Right ventricle myocardium inferior (tissue), 1 donor: ENCODE measurements at regions not wholly inside any gene's neighbourhood (a gene's known extent, or its start where the extent isn't known, plus 50 kb on each side); places are given as distances from the start of the nearest gene placed in this dataset.

ENCODE experiments used
- ATAC-seq: fragments of 200-7000 bp; cut with Tn5 transposase; one replicate; pipeline ENCODE4 v1.9.1; 2020; ENCODE audit warnings: mild to moderate bottlenecking, moderate library complexity
- DNase-seq: peaks from one replicate; pipeline ENCODE4 v3.0.0; 2021; ENCODE audit errors: missing footprints
- intact Hi-C: fragments of 100-400 bp; cut with DNase I; formaldehyde crosslinking; loops from one replicate; pipeline ENCODE4 v1.11.0; 2022
- donor health status: DM: no; HTN: yes; CAD: no; lungs with severe emphysema.

DNA sequence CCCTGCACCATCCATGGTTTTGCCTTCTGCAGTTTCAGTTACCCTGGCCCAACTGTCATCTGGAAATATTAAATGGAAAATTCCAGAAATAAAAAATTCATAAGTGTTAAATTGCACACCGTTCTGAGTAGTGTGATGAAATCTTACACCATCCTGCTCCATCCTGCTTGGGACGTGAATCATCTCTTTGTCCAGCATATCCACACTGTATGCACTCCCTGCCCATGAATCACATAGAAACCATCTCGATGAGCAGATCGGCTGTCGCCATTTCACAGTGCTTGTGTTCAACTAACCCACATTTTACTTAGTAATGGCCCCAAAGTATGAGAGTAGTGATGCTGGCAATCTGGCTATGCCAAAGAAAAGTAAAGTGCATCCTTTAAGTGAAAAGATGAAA lies 105.9 kb upstream of the ID4 start:
- intact Hi-C loops = no loop called here
- no peak for DNase-seq
- ATAC-seq = no peak

DNA sequence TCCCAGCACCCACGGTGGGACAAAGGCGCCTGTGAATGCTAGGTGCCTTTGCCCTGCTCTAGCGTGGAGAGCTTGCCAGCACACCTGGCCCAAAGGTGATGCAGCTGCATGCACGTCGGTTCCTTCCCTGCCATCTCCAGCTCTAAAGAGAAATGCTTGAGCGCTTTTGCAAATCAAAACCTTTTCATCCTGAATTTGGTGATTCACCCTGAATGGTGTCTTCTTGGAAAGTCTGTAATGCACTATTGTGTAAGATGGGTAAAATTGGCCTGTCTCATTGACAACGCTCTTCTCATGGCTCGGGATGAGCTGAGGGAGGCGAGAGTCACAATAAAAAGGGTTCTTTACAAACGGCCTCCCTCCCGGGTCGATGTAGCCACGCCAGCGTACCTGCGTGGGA lies 103.1 kb upstream of the ID4 start:
- DNase-seq (no peak), ATAC-seq (no peak)
- intact Hi-C loops = no loop called here

DNA sequence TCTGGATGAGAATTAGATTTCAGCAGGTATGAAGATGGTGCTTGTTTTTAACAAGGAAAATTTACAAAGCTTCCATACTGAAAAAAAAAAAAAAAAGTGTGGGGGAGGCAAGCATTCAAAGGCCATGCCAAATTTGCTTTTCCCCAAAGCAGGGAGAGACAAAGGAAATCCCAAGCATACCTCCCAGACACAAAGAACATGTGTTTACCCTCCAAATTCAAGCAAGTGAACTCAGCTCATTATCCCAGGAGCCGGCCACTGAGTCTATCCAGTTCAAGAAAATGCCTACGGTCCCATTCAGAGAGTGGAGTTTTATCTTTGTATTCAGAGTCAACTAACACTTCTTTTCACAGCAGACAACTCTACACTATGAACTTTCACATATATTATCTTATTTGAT lies 102.7 kb upstream of the ID4 start:
- intact Hi-C loops = no loop called here
- no peak for DNase-seq
- ATAC-seq = no peak

DNA sequence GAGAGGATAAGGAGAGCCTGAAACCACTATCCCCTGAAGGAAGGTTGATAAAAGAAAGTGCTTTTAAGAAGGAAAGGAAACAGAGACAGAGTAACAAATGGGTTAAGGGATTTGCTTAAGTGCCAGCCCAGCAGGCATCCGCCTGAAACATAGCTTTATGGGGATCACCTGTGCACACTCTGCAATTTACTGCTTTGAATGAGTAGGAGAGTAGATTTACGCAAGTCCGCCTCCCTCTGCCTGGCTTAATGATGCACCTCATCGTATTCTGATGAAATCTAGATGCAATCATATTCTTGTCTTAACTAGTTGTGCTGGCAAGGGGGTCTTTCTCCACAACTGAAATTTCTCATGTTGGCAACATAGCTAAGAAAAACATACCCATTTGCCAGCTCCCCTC lies 101.1 kb upstream of the ID4 start:
- ATAC-seq (no peak), DNase-seq (no peak)
- intact Hi-C loops = no loop called here

DNA sequence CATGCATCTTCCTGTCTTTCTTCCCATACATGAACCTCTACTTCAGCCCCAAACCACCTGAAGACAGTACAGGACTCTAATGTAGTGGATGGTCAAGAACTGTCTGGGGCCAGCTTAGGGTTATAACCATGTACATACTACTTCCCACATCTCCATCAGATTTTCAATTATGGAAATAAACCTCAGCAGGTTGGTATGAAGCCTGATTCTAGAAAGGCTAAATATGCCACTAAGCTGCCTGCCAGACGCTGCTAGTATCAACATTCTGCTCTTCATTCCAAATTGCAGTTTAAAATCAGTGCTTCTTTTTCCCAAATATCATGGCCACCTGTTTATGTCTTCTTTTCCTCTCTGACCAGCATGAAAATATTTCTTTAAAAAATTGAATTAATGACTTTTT lies 99.2 kb upstream of the ID4 start:
- intact Hi-C loops = no loop called here
- no peak for ATAC-seq

DNA sequence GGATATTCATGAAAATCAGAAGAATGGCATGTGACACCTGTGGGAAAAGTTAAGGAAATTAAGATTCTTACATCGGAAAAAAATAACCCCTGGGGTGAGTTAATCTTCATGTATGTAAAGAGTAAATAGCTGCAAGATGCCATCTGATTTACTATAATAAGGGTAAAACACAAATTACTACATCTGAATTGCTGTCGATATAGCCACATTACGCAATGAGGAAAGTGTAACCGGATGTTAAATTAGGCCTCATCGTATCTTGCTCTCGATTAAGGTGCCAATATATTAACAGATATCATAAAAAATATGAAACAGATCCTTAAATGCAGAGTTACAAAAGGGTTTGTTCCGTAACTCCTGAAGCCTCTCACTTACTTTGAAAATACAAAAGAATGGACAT lies 87.4 kb upstream of the ID4 start:
- ATAC-seq (no peak), DNase-seq (no peak)
- intact Hi-C loops = no loop called here

More for the DNA sequence above, 99.2 kb upstream of the ID4 start:
- no peak for DNase-seq

DNA sequence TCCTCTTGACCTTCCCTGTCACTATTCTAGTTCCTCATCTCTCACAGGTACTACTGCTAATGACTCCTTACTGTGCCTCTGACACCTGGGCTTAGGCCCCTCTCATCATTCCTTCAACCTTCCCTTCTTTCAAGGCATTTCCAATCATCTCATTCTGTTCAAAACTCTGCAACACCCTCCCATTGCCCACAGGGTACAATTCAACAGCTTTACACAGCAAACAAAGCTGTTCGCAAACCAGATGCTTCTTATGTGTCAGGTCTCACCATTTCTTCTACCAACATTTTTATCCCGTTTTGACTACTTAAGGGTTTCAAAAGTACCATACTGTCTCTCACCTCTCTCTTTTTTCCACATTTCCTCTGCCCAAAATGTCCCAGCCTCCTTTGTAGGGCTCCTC lies 84.4 kb upstream of the ID4 start:
- no peak for DNase-seq
- intact Hi-C loops = no loop called here
- no peak for ATAC-seq

DNA sequence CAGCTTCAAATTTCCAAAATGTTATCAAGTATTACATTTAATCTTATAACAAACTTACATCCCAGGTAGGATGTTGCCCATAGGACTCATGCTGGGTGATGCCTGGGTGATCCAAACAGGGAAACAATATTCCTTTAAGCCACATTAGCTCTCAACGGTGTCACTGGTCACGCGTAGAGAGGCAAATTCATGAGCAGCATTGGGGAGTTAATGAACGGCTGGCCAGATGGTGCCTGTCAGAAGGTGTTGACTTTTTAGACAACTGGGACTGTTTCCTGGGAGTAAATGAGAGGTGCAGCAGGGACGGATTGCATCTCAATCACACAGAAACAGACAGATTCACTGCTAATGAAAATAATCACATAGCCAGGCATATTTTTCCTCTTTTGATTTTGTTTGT lies 83.3 kb upstream of the ID4 start:
- ATAC-seq = no peak

DNA sequence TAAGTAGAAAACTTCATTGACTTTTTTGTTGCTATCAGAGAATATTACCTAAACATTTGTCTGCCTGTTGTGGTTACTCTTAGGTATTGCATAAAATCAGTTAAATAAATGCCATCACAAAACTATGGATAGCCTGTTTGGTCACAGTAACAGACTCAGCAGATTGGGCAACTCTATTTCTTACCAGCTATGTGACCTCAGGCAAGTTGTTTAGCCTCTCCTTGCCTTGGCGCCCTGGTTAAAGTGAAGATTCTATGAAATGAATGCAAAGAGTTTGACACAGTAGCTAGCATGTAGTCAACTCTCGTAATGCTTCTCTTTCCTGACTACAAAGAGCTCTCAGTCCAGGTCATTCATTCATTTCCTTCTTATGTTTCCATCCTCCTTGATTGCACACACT lies 82.5 kb upstream of the ID4 start:
- no peak for DNase-seq
- intact Hi-C loops = no loop called here
- ATAC-seq = no peak

More for the DNA sequence above, 83.3 kb upstream of the ID4 start:
- DNase-seq = no peak
- intact Hi-C loops = no loop called here

DNA sequence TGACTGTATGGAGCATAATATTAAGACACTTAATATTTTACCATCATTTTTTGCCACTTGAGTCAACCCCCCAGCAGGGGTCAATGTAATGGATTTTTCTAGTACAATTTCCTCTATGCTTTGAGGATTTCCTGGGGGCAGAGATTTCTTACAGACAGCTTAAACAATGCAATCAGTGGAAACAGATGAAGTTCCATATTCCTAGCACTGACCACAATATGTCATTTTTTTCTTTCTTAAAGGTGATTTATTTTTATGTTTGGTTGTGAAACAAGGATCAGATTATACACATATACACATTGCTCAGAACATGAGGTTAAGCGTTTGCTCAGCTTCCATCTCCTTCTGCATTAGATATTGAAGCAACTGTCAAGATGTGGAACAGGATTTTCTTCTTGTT lies 82.0 kb upstream of the ID4 start:
- DNase-seq = no peak
- intact Hi-C loops = no loop called here

DNA sequence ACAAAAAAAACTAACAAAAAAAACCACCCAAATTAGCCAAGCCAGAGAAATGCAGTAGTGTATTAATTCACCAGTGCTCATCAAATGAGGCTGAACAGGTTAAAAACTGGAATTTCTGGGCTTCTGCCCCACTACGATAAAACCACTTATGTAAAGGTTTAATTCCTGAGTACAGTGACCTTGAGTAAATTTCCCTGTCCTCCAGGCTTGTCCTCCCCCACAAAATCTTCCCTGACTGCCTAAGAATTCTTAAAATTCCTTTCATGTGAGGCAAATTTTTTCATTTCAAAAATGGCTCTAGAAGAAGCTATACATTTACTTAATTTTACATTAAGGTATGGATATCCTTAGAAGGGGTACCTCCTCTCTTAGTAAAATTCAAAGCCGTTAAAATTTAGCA lies 80.1 kb upstream of the ID4 start:
- no peak for ATAC-seq

More for the DNA sequence above, 82.0 kb upstream of the ID4 start:
- ATAC-seq = no peak

DNA sequence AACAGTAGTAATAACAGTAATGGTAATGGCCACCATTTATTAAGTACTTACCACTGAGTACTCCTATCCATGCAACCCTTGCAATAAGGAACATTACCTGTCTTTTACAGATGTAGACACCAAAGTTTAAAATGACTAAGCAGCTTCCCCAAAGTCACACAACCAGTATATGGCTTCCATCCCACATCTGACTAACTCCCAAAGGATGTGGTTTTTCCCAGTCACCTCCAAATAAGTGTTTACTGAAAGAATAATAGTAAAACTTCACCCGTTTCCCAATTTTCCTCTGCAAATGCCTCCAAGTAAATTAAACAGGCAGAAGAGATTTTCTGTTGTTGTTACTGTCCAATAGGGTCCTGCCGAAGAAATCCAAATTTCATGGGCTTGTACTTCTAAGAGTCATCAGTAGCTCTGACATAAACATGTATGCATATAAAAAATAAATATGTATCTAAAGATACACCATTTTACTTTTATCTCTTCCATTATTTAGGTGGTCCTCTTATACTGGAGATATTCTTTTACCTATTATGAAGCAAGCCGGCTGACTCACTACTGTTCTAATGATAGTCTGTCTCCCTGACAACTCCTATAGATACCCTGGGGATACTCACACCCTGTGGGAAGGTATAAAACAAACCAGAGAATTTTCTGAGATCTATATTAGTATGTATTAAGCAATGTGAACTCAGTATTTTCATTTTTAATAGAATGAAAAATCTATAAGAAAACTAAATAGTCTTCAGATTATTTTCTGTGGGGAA lies 77.9 kb upstream of the ID4 start:
- intact Hi-C loops = no loop called here
- no peak for ATAC-seq
- DNase-seq = no peak

More for the DNA sequence above, 80.1 kb upstream of the ID4 start:
- intact Hi-C loops = no loop called here
- no peak for DNase-seq

DNA sequence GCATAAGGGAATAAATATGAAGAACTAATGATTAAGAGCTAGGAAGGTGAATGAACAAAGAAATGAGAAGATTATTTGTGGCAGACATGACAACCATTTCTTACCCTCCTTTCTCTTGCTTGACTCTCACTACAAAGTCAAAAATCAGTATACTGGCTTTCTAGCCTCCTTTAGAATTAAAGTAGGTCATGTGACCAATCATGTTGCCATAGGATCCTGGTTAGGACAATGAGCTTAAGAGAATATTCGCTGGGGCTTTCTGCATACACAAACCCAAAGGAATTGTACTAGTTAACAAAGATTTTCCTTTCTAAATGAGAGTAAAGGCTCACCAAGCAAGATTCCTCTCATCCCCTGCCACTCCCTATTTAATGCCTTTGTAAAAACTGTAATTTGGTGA lies 76.0 kb upstream of the ID4 start:
- ATAC-seq (no peak), DNase-seq (no peak)
- intact Hi-C loops = no loop called here

DNA sequence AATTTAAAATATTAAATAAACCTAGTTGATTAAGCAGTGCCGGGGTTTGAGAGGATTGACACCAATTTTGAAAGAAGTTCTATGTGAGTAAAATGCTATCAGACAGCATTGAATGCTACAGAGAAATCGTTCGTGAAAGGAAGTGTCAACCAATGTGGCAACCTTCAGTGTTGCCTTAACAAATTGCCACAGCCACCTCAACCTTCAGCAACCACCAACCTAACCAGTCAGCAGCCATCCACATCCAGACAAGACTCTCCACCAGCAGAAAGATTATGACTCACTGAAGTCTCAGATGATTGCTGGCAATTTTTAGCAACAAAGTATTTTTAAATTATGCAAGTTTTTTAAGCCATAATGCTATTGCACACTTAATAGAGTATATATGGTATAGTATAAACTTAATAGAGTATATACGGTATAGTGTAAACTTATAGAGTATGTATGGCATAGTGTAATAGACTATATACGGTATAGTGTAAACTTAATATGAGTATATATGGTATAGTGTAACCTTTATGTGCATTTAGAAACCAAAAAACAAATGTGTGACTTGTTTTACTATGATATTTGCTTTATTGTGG lies 65.3 kb upstream of the ID4 start:
- intact Hi-C loops = no loop called here
- no peak for ATAC-seq
- no peak for DNase-seq

DNA sequence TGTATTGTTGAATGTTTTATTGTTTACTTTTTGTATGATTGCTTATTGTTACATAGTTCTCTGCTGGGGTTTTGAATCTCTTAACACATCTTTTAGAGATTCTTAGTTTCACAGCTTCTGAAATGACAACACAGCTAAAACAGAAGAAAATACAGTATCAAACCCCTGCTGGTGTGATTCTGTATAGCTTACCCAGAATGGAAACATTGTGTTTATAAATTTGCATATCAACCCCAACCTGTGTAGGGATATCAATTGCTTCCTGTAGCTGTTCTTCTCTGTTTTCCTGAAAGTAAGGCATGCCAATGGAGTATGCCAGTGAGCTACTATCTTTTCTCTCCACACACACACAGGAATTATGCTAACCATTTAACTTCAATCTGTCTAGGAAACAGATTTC lies 64.3 kb upstream of the ID4 start:
- ATAC-seq = no peak
- DNase-seq = no peak
- intact Hi-C loops = no loop called here

DNA sequence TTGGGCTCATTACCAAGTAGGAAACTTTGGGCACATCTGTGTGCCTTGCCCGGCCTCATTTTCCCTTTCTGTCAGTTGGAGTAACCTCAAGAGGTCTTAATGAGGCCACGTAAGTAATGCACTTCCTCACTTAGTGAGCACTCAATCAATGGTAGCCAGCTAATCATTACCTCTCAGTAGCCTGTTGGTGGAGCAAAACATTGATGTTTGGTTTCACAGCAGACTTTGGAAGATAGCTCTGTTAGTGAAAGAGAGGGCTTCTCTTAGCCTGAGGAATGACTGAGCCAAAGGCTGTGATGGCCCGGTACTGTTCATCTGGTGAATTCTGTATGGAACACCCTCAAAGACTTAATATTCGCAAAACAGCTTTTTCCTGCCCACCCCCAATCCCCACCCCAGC lies 55.9 kb upstream of the ID4 start:
- DNase-seq = no peak
- ATAC-seq = no peak
- intact Hi-C loops = no loop called here

DNA sequence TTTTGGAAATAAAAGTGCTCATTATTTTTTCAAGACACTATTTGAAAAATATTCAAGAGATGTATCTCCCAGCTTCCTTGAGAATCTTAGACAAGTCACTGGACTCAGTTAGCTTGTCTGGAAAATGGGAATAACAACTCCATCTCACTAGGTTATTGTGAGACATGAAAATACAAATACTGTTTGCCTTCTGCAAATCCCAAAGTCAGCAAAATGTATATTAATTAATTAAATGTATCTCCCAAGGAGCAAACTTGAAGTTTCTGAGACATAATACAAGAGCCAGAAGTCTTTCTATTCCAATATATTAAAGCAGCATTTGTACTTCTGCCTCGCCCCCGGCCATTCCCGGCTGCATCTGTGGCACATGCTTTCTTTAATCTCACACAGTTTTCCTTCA lies 54.6 kb upstream of the ID4 start:
- no peak for DNase-seq
- ATAC-seq = no peak
- intact Hi-C loops = no loop called here
